Ovary (tissue), 7 donors: ENCODE measurements at regions not wholly inside any gene's neighbourhood (a gene's known extent, or its start where the extent isn't known, plus 50 kb on each side); places are given as distances from the start of the nearest gene placed in this dataset.

Source experiments
- DNase-seq, 5 donors: peaks; one replicate each; pipeline ENCODE4 v3.0.0-alpha.2; 2019 to 2020
- H3K27ac ChIP-seq, 2 donors: fragments of 200-600 bp; one replicate each; pipeline versions ENCODE4 v1.5.1 to v1.8.0; 2019 to 2022
- H3K27me3 ChIP-seq: fragments of 200-600 bp; one replicate; pipeline ENCODE4 v1.8.0; 2022
- H3K36me3 ChIP-seq: fragments of 200-600 bp; sonication (generic); one replicate; pipeline ENCODE4 v1.5.1; 2019
- H3K4me1 ChIP-seq: one replicate; pipeline ENCODE4 v1.8.1; 2013; ENCODE audit warnings: mild to moderate bottlenecking, moderate library complexity; ENCODE audit not compliant: insufficient read depth
- H3K4me3 ChIP-seq: fragments of 200-600 bp; sonication (generic); one replicate; pipeline ENCODE4 v1.5.1; 2017
- H3K9me3 ChIP-seq, 2 donors: fragments of 200-600 bp in 1 of 2; sonication (generic) in 1 of 2; one replicate each; pipeline versions ENCODE4 v1.5.1 to v1.8.1; 2013 to 2019; ENCODE audit warnings: mild to moderate bottlenecking in 1 of 2, moderate library complexity in 1 of 2
- EP300 ChIP-seq: sonication (generic); formaldehyde crosslinking; IDR thresholded peaks from one replicate; pipeline ENCODE4 v1.6.1; 2017; ENCODE audit warnings: antibody characterized with exemption
- POLR2A ChIP-seq: fragments of 450-650 bp; IDR thresholded peaks from one replicate; pipeline ENCODE4 v1.6.1; 2017; ENCODE audit warnings: antibody characterized with exemption, mild to moderate bottlenecking, moderate library complexity
- WGBS, 3 donors: extraction: QIAGEN DNeasy Blood & Tissue Kit in 1 of 3; methylation state at CpG; one replicate each; pipeline versions ENCODE4 v1.1.5 to v1.1.7; 2013 to 2017; 5-methylcytosine and 5-hydroxymethylcytosine counted together
- intact Hi-C, 4 donors: fragments of 100-400 bp; cut with DNase I; formaldehyde crosslinking; loops; one replicate each; pipeline versions ENCODE4 v1.11.0 to v1.15.1; 2022 to 2023
- TF ChIP-seq, protein P1 (sequence below), 3 donors: fragments of 450-650 bp in 2 of 3; fragments of 200-600 bp in 1 of 3; IDR thresholded peaks; one replicate each; pipeline versions ENCODE4 v1.5.1 to v1.8.0; 2016 to 2022; ENCODE audit warnings: antibody characterized with exemption in 3 of 3, mild to moderate bottlenecking in 1 of 3
- donor health status: DM: no; HTN: no; CAD: no; lungs with moderate emphysema.
- donor health status: DM: no; HTN: no; CAD: no.
- donor health status: Bipolar disorder and iron deficiency.
- donor health status: DM: no; HTN: no; CAD: no.
- donor health status: DM: yes; HTN: yes; CAD: no.

DNA sequence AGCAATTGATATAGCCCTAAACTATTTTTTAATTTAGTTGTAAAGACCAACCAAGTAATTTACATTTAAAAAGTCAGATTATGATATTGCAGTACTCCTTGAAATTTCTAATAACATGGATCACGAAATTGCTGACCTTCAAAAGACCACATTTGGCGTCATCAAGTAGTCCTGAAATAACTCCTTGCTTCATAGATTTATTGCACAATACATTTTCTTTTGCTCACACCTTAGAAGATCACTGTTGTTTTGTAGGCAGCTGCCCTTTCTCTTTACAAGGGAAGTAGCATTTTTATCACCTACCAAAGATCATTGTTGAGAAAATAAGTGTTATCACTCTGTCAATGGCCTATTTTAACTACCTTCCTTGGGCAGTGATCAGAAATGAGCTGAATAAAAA, 815.8 kb downstream of the METTL15 start:
- Histone ChIP-seq H3K27ac (no peak overlapping the region), H3K27me3 (no peaks in the 10 kb centered on the region), H3K9me3 (no peaks in the 10 kb centered on the region), H3K4me1 (no peaks in the 10 kb centered on the region), H3K4me3 (no peak overlapping the region), H3K36me3 (no peaks in the 10 kb centered on the region)
- intact Hi-C loops = no loop called here
- no peak for DNase-seq
- TF ChIP-seq POLR2A = no peak
- TF ChIP-seq, protein P1, sequence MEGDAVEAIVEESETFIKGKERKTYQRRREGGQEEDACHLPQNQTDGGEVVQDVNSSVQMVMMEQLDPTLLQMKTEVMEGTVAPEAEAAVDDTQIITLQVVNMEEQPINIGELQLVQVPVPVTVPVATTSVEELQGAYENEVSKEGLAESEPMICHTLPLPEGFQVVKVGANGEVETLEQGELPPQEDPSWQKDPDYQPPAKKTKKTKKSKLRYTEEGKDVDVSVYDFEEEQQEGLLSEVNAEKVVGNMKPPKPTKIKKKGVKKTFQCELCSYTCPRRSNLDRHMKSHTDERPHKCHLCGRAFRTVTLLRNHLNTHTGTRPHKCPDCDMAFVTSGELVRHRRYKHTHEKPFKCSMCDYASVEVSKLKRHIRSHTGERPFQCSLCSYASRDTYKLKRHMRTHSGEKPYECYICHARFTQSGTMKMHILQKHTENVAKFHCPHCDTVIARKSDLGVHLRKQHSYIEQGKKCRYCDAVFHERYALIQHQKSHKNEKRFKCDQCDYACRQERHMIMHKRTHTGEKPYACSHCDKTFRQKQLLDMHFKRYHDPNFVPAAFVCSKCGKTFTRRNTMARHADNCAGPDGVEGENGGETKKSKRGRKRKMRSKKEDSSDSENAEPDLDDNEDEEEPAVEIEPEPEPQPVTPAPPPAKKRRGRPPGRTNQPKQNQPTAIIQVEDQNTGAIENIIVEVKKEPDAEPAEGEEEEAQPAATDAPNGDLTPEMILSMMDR (IDR thresholded peaks at IDR 0.05) = no peak
- TF ChIP-seq EP300 = no peak
- WGBS, 3 donors = 65 to 75% (median 68%) methylated on average over 2 of the region's 2 CpGs

DNA sequence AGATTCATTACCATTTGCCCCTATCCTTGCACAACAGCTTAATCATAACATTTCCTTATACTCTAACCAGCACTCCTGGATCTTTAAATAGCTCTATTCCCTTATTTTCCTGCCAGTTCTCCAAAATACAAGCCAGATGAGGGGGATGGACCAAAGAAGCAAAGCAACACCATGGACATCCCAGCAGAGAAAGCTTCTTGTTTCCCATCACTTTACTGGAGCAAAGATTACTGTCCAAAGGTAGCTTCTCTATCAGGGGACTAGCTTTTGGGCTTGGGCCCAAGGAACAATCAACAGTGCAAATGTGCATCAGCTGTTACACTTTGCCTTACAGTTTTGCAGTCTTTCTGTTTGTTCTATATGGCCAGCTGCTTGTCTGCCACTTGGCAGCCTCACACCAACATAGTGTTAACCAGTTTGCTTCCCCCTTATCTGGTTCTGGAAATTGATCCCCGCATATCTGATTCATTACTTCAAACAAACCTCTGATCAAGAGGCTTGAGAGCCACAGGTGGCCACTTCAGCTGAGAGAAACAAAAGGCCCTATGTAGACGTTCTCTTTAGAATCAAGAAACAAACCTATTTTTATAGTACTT, 814.3 kb downstream of the METTL15 start:
- no peak for DNase-seq
- no peaks in the 10 kb centered on the region for H3K36me3 ChIP-seq
- WGBS, 3 donors = 28 to 49% (median 28%) methylated on average over 2 of the region's 2 CpGs
- no peaks in the 10 kb centered on the region for H3K9me3 ChIP-seq
- no peak for TF ChIP-seq EP300
- TF ChIP-seq, protein P1 (IDR thresholded peaks at IDR 0.05) = no peak
- TF ChIP-seq POLR2A = no peak
- no peak overlapping the region for H3K4me3 ChIP-seq
- intact Hi-C loops = no loop called here
- H3K27ac ChIP-seq = no peak overlapping the region
- no peaks in the 10 kb centered on the region for H3K4me1 ChIP-seq
- H3K27me3 ChIP-seq = no peaks in the 10 kb centered on the region

DNA sequence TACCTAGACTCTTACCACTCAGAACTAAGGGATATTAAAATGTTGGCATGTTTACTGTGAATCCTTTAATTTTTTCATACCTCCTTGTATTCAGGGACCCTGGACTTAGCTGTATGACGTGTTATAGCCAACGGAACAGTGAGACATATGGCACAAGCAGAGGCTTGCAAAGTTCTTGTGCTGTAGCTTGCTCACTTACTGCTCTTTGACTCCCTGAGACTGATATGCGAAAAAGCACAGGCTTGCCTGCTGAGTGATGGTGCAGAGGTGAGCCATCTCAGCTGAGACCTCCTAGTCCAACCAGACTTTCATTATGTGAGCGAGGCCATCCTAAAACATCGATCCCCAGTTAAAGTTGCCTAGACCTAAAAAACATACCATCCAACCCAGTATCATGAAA, 811.0 kb downstream of the METTL15 start:
- Histone ChIP-seq H3K4me3 (no peak overlapping the region), H3K4me1 (no peaks in the 10 kb centered on the region), H3K27ac (no peak overlapping the region), H3K9me3 (no peaks in the 10 kb centered on the region), H3K36me3 (no peaks in the 10 kb centered on the region), H3K27me3 (no peaks in the 10 kb centered on the region)
- intact Hi-C loops = no loop called here
- 86 to 90% (median 89%) methylated on average over 5 of the region's 5 CpGs for WGBS, 3 donors
- no peak for DNase-seq
- TF ChIP-seq, protein P1 (IDR thresholded peaks at IDR 0.05) = no peak
- no peak for TF ChIP-seq EP300
- no peak for TF ChIP-seq POLR2A

DNA sequence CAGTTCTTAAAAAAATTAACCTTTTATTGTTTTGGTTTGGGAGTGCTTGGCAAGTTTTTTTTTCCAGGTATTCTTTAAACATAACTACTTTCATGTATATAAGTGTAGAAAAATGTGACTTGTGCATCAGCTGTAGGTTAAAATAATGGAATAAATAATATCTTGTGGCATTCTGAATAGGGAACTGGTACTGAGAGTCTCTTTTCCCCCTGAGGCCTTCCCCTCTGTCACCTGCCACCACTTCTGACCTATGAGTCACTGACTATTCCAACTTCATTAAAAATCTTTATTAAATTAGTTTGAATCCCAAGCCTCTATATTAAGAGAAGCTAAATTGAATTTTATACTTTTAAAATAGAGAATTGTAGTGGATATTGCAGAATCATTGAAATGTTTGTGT, 805.7 kb downstream of the METTL15 start:
- intact Hi-C loops = no loop called here
- TF ChIP-seq, protein P1 (IDR thresholded peaks at IDR 0.05) = no peak
- no peak for TF ChIP-seq POLR2A
- no peak for TF ChIP-seq EP300
- no peaks in the 10 kb centered on the region for H3K27me3 ChIP-seq
- no peaks in the 10 kb centered on the region for H3K9me3 ChIP-seq
- no peak overlapping the region for H3K4me3 ChIP-seq
- H3K4me1 ChIP-seq = no peaks in the 10 kb centered on the region
- H3K36me3 ChIP-seq = no peaks in the 10 kb centered on the region
- DNase-seq = no peak
- no peak overlapping the region for H3K27ac ChIP-seq
